SKM-1 treated with dmso at 0.1 percent for 144 hours (cell line): ENCODE measurements at regions not wholly inside any gene's neighbourhood (a gene's known extent, or its start where the extent isn't known, plus 50 kb on each side); places are given as distances from the start of the nearest gene placed in this dataset.

Experiments
- DNase-seq: peaks from one replicate; lab custom pipeline; 2025; ENCODE audit not compliant: unreplicated experiment; lab: John Stamatoyannopoulos, UW

- no peak for DNase-seq
Observed at GRCh38 chr6:14063756-14064155, 53.8 kb upstream of the CD83 start.

GRCh38 chr6:14065350-14065749 lies 52.2 kb upstream of the CD83 start:
- DNase-seq = no peak

- peak; percentile 58 for DNase-seq
Observed at GRCh38 chr6:14066782-14067406, 50.7 kb upstream of the CD83 start.

- DNase-seq = no peak
Observed at GRCh38 chr6:14067656-14068055, 49.9 kb upstream of the CD83 start.
